GM23248 (cell line): ENCODE measurements at regions not wholly inside any gene's neighbourhood (a gene's known extent, or its start where the extent isn't known, plus 50 kb on each side); places are given as distances from the start of the nearest gene placed in this dataset.

Experiments
- DNase-seq: peaks from one replicate; pipeline ENCODE4 v3.0.0-alpha.2; 2015
- H2AFZ ChIP-seq: fragments of 200-600 bp; sonication (generic); 2 replicates; pipeline ENCODE4 v1.6.1; 2016; ENCODE audit warnings: antibody characterized with exemption
- H3F3A ChIP-seq: fragments of 200-600 bp; sonication (generic); 2 replicates; pipeline ENCODE4 v1.6.1; 2016; ENCODE audit warnings: mild to moderate bottlenecking, antibody characterized with exemption, mixed run types; ENCODE audit not compliant: insufficient read depth
- H3K27ac ChIP-seq: fragments of 200-600 bp; sonication (generic); 2 replicates; pipeline ENCODE4 v1.5.1; 2016; ENCODE audit warnings: mild to moderate bottlenecking
- H3K27me3 ChIP-seq: fragments of 200-600 bp; sonication (generic); replicated peaks from 2 replicates; pipeline ENCODE4 v1.6.1; 2016; ENCODE audit warnings: mild to moderate bottlenecking; ENCODE audit not compliant: insufficient read depth
- H3K36me3 ChIP-seq: fragments of 200-600 bp; sonication (generic); 2 replicates; pipeline ENCODE4 v1.6.1; 2016; ENCODE audit warnings: low read depth, mild to moderate bottlenecking
- H3K4me1 ChIP-seq: fragments of 200-600 bp; sonication (generic); 2 replicates; pipeline ENCODE4 v1.6.1; 2016; ENCODE audit warnings: mild to moderate bottlenecking; ENCODE audit not compliant: insufficient read depth
- H3K4me2 ChIP-seq: fragments of 200-600 bp; sonication (generic); one replicate; pipeline ENCODE4 v1.6.1; 2016; ENCODE audit warnings: mild to moderate bottlenecking; ENCODE audit not compliant: unreplicated experiment
- H3K4me3 ChIP-seq: fragments of 200-600 bp; sonication (generic); 2 replicates; pipeline ENCODE4 v1.5.1; 2016; ENCODE audit warnings: mild to moderate bottlenecking
- H3K79me2 ChIP-seq: fragments of 200-600 bp; sonication (generic); 2 replicates; pipeline ENCODE4 v1.6.1; 2016; ENCODE audit warnings: mild to moderate bottlenecking; ENCODE audit not compliant: insufficient read depth
- H3K9ac ChIP-seq: fragments of 200-600 bp; sonication (generic); 2 replicates; pipeline ENCODE4 v1.6.1; 2016; ENCODE audit warnings: mild to moderate bottlenecking
- H3K9me2 ChIP-seq: fragments of 200-600 bp; sonication (generic); 2 replicates; pipeline ENCODE4 v1.6.1; 2016; ENCODE audit warnings: mixed run types, mild to moderate bottlenecking, moderate library complexity; ENCODE audit not compliant: insufficient read depth
- H3K9me3 ChIP-seq: fragments of 200-600 bp; sonication (generic); one replicate; pipeline ENCODE4 v1.6.1; 2017; ENCODE audit warnings: low read depth
- H4K20me1 ChIP-seq: fragments of 200-600 bp; sonication (generic); 2 replicates; pipeline ENCODE4 v1.6.0; 2016; ENCODE audit not compliant: insufficient read depth
- EZH2 ChIP-seq: fragments of 200-600 bp; sonication (generic); IDR thresholded peaks from 2 replicates; pipeline ENCODE4 v1.6.1; 2018; ENCODE audit warnings: antibody characterized with exemption, mild to moderate bottlenecking; ENCODE audit not compliant: insufficient read depth, poor library complexity, severe bottlenecking
- EZH2phosphoT487 ChIP-seq: fragments of 200-600 bp; sonication (generic); IDR thresholded peaks from 2 replicates; pipeline ENCODE4 v1.6.1; 2018; ENCODE audit warnings: antibody characterized with exemption, moderate library complexity, mild to moderate bottlenecking, low read depth; ENCODE audit not compliant: insufficient read depth
- WGBS, 2 experiments: methylation state at CpG; one replicate each; pipeline ENCODE4 v1.1.6; 2015 to 2017; ENCODE audit warnings: low lambda C conversion rate in 2 of 2, low coverage in 1 of 2; ENCODE audit errors: missing lambda C conversion rate in 2 of 2; 5-methylcytosine and 5-hydroxymethylcytosine counted together
- in situ Hi-C: fragments of 300-500 bp; cut with MboI; formaldehyde crosslinking; loops from 2 replicates; pipeline ENCODE4 v1.15.0; 2020

DNA sequence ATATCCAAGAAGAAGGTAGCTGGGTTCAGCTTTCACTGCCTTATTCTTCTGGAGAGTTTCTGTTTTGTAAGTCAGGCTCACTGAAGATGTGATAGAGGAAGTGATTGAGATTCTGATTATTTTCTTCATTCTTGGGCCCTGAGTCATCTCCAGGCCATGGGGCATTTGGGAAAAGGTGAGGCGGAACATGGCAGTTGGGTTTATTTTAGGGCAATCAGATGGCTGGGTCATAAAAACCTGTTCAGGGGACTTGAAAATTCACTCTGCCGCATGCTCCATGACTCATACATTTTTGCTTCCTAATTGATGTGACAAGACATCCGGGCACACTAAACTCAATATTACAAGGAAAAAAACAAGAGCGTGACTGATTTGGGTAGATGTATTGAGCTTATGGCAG lies 265.7 kb upstream of the KLF4 start:
- peak; percentile 68 for DNase-seq
- H3K79me2 ChIP-seq = no peaks in the 10 kb centered on the region
- peaks cover 35% of the 10 kb centered on the region for H3K4me1 ChIP-seq
- peak overlapping the region; percentile 40 for H3K4me2 ChIP-seq
- H3K36me3 ChIP-seq = no peaks in the 10 kb centered on the region
- H3K27me3 ChIP-seq = no peaks in the 10 kb centered on the region
- H3K9ac ChIP-seq = no peak overlapping the region
- H2AFZ ChIP-seq = no peak overlapping the region
- H3F3A ChIP-seq = peaks cover 36% of the 10 kb centered on the region
- no peaks in the 10 kb centered on the region for H3K9me3 ChIP-seq
- no peak for TF ChIP-seq EZH2
- TF ChIP-seq EZH2phosphoT487 = no peak
- no peaks in the 10 kb centered on the region for H3K9me2 ChIP-seq
- in situ Hi-C loops = no loop called here
- WGBS, 2 experiments = 33 to 34% methylated on average over 4 of the region's 4 CpGs
- H4K20me1 ChIP-seq = no peaks in the 10 kb centered on the region
- H3K27ac ChIP-seq = peak overlapping the region; percentile 18; the same call in 1 of the 2 replicates
- H3K4me3 ChIP-seq = no peak overlapping the region

DNA sequence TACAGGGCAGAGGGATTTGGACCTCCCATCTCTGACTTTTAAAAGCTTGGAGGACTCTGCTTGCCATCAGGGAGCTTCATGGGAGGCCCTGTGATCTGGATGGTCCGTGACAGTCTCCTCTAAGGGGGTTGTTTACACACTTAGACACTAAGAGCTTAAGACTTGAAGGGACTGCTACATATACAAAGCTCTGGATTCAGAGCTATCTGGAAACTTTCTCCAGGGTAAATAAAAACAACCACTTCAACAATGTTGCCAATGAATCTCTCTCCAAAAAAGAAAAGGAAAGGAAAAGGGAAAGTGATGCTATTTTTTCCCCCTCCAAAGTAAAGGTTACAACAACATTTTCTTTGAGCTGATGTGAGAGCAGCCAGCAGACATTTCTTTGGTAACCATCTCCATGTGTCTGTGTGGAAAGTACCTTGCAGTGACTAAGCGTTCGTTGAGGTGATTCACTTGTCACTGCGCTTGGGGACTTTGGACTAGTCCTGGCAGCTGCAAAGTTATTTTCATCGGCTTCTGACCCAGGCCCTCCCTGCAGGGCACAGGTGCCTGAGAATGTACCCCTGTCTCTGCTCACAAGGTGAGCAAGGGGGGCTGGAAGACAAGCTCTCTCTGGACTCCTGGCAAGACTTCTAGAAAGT lies 262.1 kb upstream of the KLF4 start:
- H3K4me2 ChIP-seq = peak overlapping the region; percentile 61

DNA sequence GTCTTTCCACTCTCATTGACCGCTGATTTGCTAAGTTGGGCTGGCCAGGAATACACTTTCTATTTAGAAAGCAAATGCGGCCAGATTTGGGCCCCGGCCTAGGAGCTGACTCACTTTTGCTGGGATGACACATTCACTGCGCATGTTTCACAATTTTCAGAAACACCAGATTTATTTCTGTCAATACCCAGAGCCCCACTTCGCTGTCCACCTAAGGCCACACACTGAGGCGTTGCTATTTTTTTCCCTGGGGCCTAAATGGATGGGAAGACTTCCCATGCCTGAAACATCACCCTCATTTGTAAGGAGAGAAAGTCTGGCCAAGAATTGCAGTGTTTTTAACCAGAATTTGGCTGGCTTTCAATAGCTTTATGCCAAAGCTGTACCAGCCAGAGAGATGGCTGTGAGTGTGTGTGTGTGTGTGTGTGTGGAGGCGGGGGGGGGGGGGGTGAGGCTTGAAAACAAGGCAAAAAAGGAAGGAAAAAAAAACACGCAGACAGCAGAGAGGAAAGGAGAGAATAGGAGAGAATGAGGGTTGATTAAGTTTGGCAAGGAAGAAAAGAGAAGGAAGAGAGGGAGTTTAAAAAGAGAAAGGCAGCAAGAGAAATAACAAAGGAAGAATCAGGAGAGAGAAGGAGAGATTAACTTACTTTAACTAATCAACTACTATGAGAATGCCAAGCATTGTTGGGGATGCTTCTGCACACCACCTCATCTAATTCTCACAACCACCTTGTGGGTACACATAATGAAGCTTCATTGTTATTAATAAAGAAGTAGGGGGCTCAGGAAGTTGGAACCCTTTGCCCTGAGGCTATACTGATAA lies 261.4 kb upstream of the KLF4 start:
- Histone ChIP-seq H3K27ac (peak overlapping the region; percentile 92), H3K4me1 (peaks cover 46% of the 10 kb centered on the region), H3K4me2 (peak overlapping the region; percentile 64), H2AFZ (peak overlapping the region; percentile 23; the same call in 1 of the 2 replicates), H3K27me3 (no peaks in the 10 kb centered on the region), H3K79me2 (no peaks in the 10 kb centered on the region), H4K20me1 (no peaks in the 10 kb centered on the region), H3K9me2 (no peaks in the 10 kb centered on the region), H3K9me3 (no peaks in the 10 kb centered on the region), H3K9ac (peak overlapping the region; percentile 72), H3K4me3 (peak overlapping the region; percentile 30), H3F3A (peaks cover 44% of the 10 kb centered on the region), H3K36me3 (no peaks in the 10 kb centered on the region)
- DNase-seq = peak; percentile 98
- WGBS, 2 experiments = 1 to 2% methylated on average over 6 to 8 of the region's 8 CpGs
- TF ChIP-seq EZH2phosphoT487 (no peak), EZH2 (no peak)
- in situ Hi-C loops = no loop called here

More for the DNA sequence above, 262.1 kb upstream of the KLF4 start:
- Histone ChIP-seq H4K20me1 (no peaks in the 10 kb centered on the region), H3K27me3 (no peaks in the 10 kb centered on the region), H3K9ac (peak overlapping the region; percentile 72), H2AFZ (peak overlapping the region; percentile 23; the same call in 1 of the 2 replicates), H3K4me3 (peak overlapping the region; percentile 30), H3K27ac (peak overlapping the region; percentile 92), H3K36me3 (no peaks in the 10 kb centered on the region), H3K79me2 (no peaks in the 10 kb centered on the region), H3K9me2 (no peaks in the 10 kb centered on the region), H3K9me3 (no peaks in the 10 kb centered on the region), H3F3A (peaks cover 48% of the 10 kb centered on the region), H3K4me1 (peaks cover 46% of the 10 kb centered on the region)
- 2 to 3% methylated on average over 5 of the region's 5 CpGs for WGBS, 2 experiments
- TF ChIP-seq EZH2 = no peak
- no peak for TF ChIP-seq EZH2phosphoT487
- peak; percentile 86 for DNase-seq
- in situ Hi-C loops = no loop called here

DNA sequence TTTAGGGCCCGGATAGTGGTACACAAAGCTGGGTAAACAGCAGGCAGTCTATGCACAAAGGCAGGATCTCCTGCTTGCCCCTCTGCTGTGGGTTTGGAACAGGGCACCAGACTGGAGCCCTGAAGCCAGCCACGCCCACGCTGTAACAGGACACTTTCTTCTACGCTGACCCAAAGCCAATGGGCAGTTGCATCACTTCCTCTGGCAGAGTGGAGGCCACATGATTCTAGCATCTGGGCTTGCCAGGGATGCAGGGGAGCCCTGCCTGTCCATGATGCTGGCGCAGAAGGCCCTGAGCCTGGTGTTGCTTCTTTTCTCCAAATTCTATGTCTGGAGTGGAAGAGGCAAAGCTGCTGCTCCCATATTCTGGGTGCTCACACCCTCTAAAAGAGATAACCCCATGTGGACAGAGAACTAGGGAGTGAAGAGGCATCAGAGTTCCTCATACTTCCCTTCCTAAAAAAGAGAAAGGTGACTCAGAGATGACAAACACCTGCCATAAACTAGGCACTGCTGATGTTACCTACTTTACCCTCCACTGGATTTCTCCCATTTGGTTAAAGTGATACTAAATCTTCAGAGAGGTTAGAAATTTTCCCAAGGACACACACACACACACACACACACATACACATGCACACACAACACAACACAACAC lies 260.3 kb upstream of the KLF4 start:
- no peak for TF ChIP-seq EZH2phosphoT487
- no peak for TF ChIP-seq EZH2
- peak overlapping the region; percentile 69 for H3K9ac ChIP-seq
- no peaks in the 10 kb centered on the region for H3K27me3 ChIP-seq
- 2 to 3% methylated on average over 5 of the region's 5 CpGs for WGBS, 2 experiments
- H3F3A ChIP-seq = peaks cover 33% of the 10 kb centered on the region
- H2AFZ ChIP-seq = no peak overlapping the region
- no peaks in the 10 kb centered on the region for H3K9me3 ChIP-seq
- no peak overlapping the region for H3K4me3 ChIP-seq
- no peaks in the 10 kb centered on the region for H3K9me2 ChIP-seq
- H3K4me2 ChIP-seq = peak overlapping the region; percentile 64
- DNase-seq = peak; percentile 97
- in situ Hi-C loops = loop anchor here (25.0 kb wide), 1 partner anchor 263 kb away; the partner anchor contains the start of gene KLF4
- peak overlapping the region; percentile 92 for H3K27ac ChIP-seq
- no peaks in the 10 kb centered on the region for H3K36me3 ChIP-seq
- no peaks in the 10 kb centered on the region for H4K20me1 ChIP-seq
- H3K79me2 ChIP-seq = no peaks in the 10 kb centered on the region
- H3K4me1 ChIP-seq = peaks cover 36% of the 10 kb centered on the region
